Spleen (tissue), 7 donors: ENCODE measurements at regions not wholly inside any gene's neighbourhood (a gene's known extent, or its start where the extent isn't known, plus 50 kb on each side); places are given as distances from the start of the nearest gene placed in this dataset.
"Not testable (repeated sequence)": the region's sequence is repeated elsewhere in the genome, so short reads cannot be mapped to it uniquely, and the experiment has no call there.

Source experiments
- POLR2A ChIP-seq, 3 donors: fragments of 450-650 bp; IDR thresholded peaks; one replicate each; pipeline ENCODE4 v1.5.1; 2017; ENCODE audit warnings: antibody characterized with exemption in 3 of 3, mild to moderate bottlenecking in 1 of 3
- POLR2AphosphoS5 ChIP-seq, 3 donors: sonication (generic); formaldehyde crosslinking; IDR thresholded peaks; one replicate each; pipeline ENCODE4 v1.5.1; 2017; ENCODE audit warnings: antibody characterized with exemption in 3 of 3
- TF ChIP-seq, protein P1 (sequence below), 11 experiments: fragments of 200-600 bp in 7 of 11; fragments of 450-650 bp in 4 of 11; sonication (generic) in 4 of 11; IDR thresholded peaks in 8 of 11; conservative IDR thresholded peaks in 3 of 11; 1 replicate in 7 of 11; 2 replicates in 4 of 11; pipeline versions ENCODE4 v1.4.0 to v1.8.0; 2016 to 2021; ENCODE audit warnings: antibody characterized with exemption in 11 of 11, inconsistent platforms in 4 of 11, mild to moderate bottlenecking in 1 of 11
- donor health status: DM: no; HTN: no; CAD: no; lungs with moderate emphysema.
- donor health status: DM: no; HTN: no; CAD: no.
- donor health status: DM: no; HTN: no; CAD: no.

- TF ChIP-seq, protein P1, sequence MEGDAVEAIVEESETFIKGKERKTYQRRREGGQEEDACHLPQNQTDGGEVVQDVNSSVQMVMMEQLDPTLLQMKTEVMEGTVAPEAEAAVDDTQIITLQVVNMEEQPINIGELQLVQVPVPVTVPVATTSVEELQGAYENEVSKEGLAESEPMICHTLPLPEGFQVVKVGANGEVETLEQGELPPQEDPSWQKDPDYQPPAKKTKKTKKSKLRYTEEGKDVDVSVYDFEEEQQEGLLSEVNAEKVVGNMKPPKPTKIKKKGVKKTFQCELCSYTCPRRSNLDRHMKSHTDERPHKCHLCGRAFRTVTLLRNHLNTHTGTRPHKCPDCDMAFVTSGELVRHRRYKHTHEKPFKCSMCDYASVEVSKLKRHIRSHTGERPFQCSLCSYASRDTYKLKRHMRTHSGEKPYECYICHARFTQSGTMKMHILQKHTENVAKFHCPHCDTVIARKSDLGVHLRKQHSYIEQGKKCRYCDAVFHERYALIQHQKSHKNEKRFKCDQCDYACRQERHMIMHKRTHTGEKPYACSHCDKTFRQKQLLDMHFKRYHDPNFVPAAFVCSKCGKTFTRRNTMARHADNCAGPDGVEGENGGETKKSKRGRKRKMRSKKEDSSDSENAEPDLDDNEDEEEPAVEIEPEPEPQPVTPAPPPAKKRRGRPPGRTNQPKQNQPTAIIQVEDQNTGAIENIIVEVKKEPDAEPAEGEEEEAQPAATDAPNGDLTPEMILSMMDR (IDR thresholded peaks at IDR 0.05 in 8 of 11, conservative IDR thresholded peaks at IDR 0.05 in 3 of 11), result not testable (repeated sequence)
- TF ChIP-seq POLR2AphosphoS5, POLR2A (IDR thresholded peaks at IDR 0.05): not testable (repeated sequence)
Observed at GRCh38 chr20:48359055-48359390, 468.8 kb downstream of the PREX1 start.
